Stimulated activated CD8-positive, alpha-beta memory T cell treated with anti-CD3 and anti-CD28 coated beads, Interleukin-4, amount 100 ng/mL, for 48 hours (primary cell): ENCODE measurements at regions not wholly inside any gene's neighbourhood (a gene's known extent, or its start where the extent isn't known, plus 50 kb on each side); places are given as distances from the start of the nearest gene placed in this dataset.

Source experiments
- DNase-seq: peaks from one replicate; pipeline ENCODE4 v3.0.0-alpha.2; 2020

GRCh38 chr5:6806668-6807067 lies 93.4 kb downstream of the TENT4A start:
- DNase-seq = no peak

GRCh38 chr5:6808462-6808861 lies 95.2 kb downstream of the TENT4A start:
- DNase-seq = no peak

DNA sequence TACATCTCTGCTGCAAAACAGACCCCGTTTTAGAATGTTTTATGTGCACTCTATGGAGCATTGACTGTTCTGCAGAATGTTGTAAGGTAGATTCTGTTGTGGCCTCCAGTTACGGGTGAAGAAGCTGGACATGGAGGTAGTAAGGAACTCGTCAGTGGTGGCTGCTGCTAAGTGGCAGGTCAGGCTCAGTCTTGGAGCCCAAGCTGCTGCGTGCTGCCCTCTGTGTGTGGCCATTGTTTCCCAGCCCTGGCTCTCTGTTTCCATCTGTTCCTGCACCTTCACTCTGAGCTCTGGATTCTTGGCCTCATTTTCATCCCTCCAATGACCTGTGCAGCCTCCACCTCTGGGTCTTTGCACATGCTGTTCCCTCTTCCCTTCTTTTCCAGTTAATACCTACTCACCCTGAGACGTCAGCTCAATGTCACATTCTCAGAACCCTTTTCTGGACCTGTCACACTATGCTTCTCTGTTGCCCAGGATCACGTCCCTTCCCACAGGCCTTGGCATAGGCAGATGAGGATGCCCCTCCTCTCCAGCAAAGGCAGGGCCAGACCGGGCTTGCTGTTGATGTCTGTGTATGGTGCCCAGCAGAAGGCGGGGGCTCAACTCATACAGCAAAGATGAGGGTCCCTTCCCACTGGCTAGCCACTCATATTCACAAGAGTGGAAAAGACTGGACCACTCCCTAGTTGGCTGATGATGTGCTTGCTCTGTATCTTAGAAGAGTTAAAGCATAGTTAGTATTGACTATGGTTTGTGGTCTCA lies 97.6 kb downstream of the TENT4A start:
- DNase-seq = no peak

DNA sequence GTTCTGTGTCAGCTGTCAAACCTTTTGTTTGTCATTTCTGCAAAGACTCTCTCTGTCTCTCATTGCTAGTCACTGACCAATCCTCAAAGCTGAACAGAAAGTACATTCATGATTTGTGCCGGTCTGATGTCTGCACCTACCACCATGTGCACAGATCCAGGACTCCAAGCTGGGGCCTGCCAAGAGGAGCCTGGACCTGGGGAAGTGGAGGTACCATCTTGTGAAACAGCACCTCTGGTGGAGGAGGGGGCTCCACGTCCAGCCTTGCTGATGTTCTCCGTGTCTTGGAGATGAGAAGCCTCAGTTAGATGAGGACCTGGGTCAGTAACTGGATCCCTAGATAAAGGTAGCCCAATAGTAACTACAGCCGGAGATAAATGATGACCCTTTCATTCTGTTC lies 98.9 kb downstream of the TENT4A start:
- no peak for DNase-seq

DNA sequence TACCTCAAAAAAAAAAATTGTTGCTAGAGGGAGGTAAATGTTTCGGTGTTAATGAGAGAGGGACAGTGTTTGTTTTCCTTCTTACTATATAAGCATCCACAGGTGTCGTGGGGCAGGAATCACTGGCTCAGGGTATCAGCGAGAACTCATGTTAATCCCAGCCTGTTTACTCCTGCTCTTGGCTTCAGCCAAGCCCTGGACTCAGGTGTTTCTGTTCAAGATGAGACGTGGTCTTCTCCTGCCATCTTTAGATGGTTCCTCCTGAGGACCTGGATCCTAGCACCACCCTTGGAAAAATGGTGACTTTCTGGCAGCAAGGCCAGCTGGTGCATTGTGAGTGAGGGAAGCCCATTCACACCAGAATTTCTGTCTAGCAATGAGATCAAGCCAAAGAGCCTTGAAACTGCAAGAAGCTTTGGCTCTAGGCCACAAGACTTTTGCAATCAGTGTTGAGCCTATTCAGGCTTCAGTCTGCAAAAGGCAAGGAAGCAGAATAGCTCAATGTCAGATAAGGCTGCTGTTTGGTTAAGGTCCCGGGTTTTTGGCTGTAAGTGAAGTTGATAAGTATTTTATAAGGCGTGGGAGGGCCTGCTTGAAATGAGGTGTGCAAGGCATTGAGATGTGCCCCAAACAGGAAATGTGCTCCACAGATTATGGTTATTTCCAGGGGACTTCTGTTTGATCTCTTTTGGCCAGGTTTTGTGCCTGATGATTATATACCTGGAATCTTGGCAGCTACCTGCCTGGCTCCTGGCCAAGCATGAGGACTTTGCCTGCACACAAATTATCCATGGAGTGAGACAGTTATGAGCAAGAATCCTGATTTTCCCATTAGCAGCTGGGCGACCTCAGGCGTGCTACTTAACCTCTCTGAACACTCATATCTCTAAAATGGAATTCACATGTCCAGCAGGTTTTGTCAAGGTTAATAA lies 99.8 kb downstream of the TENT4A start:
- no peak for DNase-seq

DNA sequence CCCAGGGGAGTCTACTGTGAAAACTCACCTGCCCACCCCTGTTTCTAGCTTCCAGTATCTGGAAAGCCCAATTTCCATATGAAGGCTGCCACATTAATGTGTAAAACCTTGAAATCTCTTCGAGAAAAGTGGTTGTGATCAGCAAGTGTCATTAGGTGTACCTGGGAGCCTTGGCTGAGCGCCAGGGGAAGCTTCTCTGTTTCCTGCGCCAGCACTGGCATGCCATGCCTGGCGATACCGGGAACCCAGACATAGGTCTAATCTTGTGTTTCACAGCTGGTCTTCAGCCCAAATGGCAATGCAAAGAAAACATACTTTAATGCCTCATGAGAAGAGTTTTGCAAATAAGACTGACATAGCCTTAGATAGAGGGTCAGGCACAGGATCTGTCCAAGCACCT lies 101.6 kb downstream of the TENT4A start:
- DNase-seq = no peak

DNA sequence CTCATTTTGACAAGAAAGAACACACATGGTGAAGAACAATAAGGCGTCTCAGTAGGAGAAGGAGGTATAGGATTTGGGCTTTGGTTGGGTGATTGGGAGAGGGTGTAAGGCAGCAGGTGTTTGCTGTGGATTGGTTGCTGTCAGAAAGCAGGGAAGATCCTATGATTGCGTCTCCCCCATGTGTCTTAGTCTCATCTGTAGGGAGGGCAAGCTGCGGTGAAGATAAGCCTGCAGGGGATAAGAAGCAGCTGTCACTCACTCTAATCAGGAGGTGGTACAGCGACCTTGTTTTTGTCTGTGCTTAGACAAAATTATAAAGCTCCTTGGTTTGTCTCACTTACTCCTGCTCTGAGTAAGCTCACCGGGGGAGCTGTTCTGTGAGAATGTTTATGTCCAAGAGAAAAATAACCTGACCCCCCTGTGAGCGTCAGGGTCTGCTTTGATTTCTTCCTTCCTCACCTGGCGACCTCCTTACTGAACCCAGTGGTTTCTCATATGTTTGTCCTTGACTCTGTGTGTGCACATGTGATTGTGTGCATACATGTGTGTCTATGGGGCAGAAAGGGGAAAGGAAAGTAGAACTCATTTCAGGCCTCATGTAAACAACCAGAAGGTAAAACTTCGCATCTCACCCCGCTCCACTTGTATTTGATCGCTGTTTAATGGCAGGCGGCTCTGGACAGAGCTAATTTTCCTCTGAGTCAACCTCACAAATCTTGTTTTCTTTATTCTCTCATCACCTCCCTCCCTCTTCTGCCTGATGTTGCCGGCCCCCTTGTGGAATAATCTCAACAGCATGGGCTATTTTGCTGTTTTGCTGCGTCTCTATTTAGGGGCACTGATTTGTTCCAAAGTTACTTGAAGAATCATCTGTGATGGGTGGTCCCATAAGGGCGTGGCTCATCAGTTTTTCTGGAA lies 105.6 kb downstream of the TENT4A start:
- DNase-seq = no peak

DNA sequence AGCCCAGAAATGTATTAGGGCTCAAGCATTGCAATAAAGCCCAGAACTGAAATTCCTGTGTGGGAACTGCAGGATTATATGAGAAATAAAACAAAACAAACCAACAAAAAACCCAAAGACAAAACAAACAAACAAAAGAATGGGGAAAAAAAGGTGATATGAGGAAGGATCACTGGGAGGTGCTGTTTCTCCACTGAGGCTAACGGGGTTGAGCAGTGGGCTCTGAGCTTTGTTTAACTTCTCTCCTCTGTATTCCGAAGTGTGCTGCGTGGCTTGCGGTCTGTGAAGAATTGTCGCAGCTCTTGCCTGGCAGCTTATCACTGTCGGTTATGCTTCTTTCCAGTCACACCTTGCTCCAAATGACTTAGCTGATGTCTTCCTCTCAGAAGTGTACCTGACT lies 106.3 kb downstream of the TENT4A start:
- no peak for DNase-seq

- peak; percentile 78 for DNase-seq
These were observed 107.7 kb downstream of the TENT4A start for GRCh38 chr5:6820851-6821479.

DNA sequence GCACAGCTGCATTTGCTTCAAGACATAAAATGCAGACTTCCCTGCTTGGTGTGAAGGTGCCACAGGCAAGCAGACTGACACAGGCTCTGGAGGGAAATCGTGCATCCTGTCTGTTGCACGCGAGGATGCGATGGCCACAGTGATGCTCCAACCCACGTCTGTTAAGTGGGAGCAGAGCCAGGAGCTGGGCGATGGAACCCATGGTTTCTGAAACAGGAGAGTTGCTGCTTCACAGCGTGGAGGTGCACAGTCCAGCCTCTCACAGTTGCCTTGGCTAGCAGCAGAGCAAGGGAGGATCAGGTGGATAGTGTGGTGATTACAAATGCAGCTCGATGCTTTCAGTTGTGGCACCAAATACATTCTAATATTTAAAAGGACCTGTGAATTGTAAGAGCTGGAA lies 108.8 kb downstream of the TENT4A start:
- DNase-seq = no peak

DNA sequence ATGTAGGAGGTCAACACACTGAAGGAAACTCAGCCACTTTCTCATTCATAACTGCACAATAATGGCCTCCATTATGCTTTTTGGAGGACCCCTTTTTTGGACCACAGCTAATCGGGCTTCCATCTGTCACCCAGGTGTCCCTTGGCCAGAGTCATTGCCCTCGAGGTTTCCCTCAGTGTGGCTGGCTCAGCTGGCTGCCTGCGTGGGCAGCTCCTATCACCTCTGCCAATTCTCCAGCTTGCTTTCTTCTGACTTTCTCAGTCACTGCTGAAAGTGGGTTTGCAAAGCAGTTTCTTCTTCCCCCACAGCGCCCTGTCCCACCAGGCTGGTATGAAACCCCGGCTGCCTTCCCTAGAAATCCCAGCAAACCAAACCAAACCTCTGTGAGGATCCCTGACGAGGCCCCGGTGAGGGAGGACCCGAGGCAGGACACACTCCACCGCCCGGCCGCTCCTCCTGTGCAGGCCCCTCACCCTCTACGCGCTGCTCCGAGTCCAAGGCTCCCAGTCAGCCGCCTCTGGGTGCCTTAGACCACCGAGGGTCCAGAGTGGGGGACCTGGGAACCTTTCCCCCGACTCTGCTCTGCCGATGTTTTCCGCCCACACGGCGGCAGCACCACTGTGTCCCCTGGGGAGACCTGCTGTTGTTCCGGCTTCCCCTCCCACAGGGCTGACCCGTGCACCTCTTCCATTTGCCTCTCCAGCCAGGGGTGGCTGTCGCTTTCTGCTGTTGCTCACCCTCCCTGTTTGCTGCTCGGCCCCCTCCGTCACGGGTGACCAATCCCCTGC lies 109.5 kb downstream of the TENT4A start:
- DNase-seq = no peak

- DNase-seq = no peak
These were observed 110.8 kb downstream of the TENT4A start for GRCh38 chr5:6823996-6824395.

DNA sequence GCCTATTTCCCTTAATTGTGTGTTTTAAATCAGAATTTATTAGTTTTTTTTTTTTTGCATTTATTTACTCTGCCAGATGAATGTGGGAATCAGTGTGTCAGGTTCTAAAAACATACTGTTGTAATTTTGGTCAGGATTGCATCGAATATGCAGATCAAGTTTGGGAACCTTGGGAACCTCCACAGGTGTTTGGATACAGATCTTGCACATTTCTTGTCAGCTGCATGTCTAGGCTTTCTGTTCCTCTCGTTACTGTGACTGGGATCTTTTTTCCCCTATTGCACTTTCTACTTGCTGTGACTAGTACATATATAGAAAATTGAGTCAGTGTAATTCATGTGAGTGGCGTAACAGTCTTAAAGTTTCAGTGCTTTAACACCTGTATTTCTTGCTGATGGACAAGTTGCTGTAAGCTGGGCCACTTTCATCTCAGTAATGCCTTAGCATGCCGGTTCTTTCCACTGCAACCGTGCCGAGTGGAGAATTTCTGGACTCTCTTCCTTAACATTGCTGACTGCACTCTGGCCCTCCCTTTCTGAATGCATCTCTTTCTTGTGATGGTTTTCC lies 112.5 kb downstream of the TENT4A start:
- no peak for DNase-seq

GRCh38 chr5:6826756-6827155 lies 113.5 kb downstream of the TENT4A start:
- DNase-seq = no peak

GRCh38 chr5:6827526-6828219 lies 114.4 kb downstream of the TENT4A start:
- peak; percentile 53 for DNase-seq

GRCh38 chr5:6829150-6829784 lies 116.0 kb downstream of the TENT4A start:
- DNase-seq = peak; percentile 70

- DNase-seq = no peak
These were observed 117.5 kb downstream of the TENT4A start for GRCh38 chr5:6830643-6831239.

GRCh38 chr5:6831678-6832671 lies 118.7 kb downstream of the TENT4A start:
- no peak for DNase-seq
